Heart right ventricle (tissue), 16 donors: ENCODE measurements at regions not wholly inside any gene's neighbourhood (a gene's known extent, or its start where the extent isn't known, plus 50 kb on each side); places are given as distances from the start of the nearest gene placed in this dataset.
A peak's percentile ranks its signal among the peaks of the same experiment; 100 is the strongest.

Experiments
- ATAC-seq, 8 donors: fragments of 200-7000 bp; cut with Tn5 transposase; one replicate each; pipeline ENCODE4 v1.9.1; 2020; ENCODE audit warnings: mild to moderate bottlenecking in 8 of 8, moderate library complexity in 8 of 8, moderate number of reproducible peaks in 1 of 8
- DNase-seq, 2 donors: peaks; one replicate each; pipeline ENCODE4 v3.0.0-alpha.2; 2020
- H3K27ac ChIP-seq, 10 donors: fragments of 200-600 bp; sonication (generic) in 2 of 10; one replicate each; pipeline versions ENCODE4 v1.5.0 to v1.8.0; 2020 to 2022; ENCODE audit warnings: mild to moderate bottlenecking in 3 of 10
- H3K27me3 ChIP-seq, 7 donors: fragments of 200-600 bp; one replicate each; pipeline ENCODE4 v1.8.0; 2021 to 2022; ENCODE audit warnings: mild to moderate bottlenecking in 2 of 7
- H3K36me3 ChIP-seq, 9 donors: fragments of 200-600 bp; sonication (generic) in 1 of 9; one replicate each; pipeline versions ENCODE4 v1.5.0 to v1.8.0; 2020 to 2022; ENCODE audit warnings: mild to moderate bottlenecking in 2 of 9
- H3K4me1 ChIP-seq, 9 donors: fragments of 200-600 bp; sonication (generic) in 1 of 9; one replicate each; pipeline versions ENCODE4 v1.5.0 to v1.8.0; 2020 to 2022; ENCODE audit warnings: mild to moderate bottlenecking in 4 of 9
- H3K4me3 ChIP-seq, 10 donors: fragments of 200-600 bp; sonication (generic) in 2 of 10; one replicate each; pipeline versions ENCODE4 v1.5.0 to v1.8.0; 2020 to 2022; ENCODE audit warnings: mild to moderate bottlenecking in 7 of 10, moderate library complexity in 2 of 10
- H3K9me3 ChIP-seq, 11 donors: fragments of 200-600 bp in 10 of 11; sonication (generic) in 2 of 11; one replicate each; pipeline versions ENCODE4 v1.5.0 to v1.8.0; 2013 to 2022; ENCODE audit warnings: mild to moderate bottlenecking in 2 of 11, control low read depth in 1 of 11, moderate library complexity in 1 of 11
- WGBS, 2 donors: extraction: QIAGEN DNeasy Blood & Tissue Kit; methylation state at CpG; one replicate each; pipeline ENCODE4 v1.1.7; 2013; ENCODE audit warnings: inconsistent platforms in 1 of 2; 5-methylcytosine and 5-hydroxymethylcytosine counted together
- intact Hi-C, 10 donors: fragments of 100-400 bp; cut with DNase I; formaldehyde crosslinking; loops; one replicate each; pipeline versions ENCODE4 v1.11.1 to v1.14.2; 2022
- TF ChIP-seq, protein P1 (sequence below), 9 donors: fragments of 200-600 bp; sonication (generic) in 2 of 9; IDR thresholded peaks; one replicate each; pipeline versions ENCODE4 v1.5.0 to v1.8.0; 2021 to 2022; ENCODE audit warnings: antibody characterized with exemption in 9 of 9, mild to moderate bottlenecking in 5 of 9, moderate library complexity in 1 of 9
- donor health status: Arrhythmogenic right ventricular cardiomyopathy.
- donor health status: ischemic (EF 13 %, LVEDD 7.1; RV severe dilation, severe dysfunction).
- donor health status: healthy with polysubstance abuse.
- donor health status: DM: no; HTN: yes; CAD: no.
- donor health status: DM: no; HTN: no; CAD: no.
- donor health status: ischemic (EF 25% LVEDD 6.9; RV normal size, moderate dysfunction).
- donor health status: ischemic (EF 25% LVEDD 5.7; RV mildly dilated, moderate dysfunction).
- donor health status: healthy.
- donor health status: DM: yes; HTN: yes; CAD: no.
- donor health status: Ischemic cardiomyopathy.
- donor health status: ischemic (EF 35%, LVEDD 5.7; RV mildly dilated, moderate dysfunction).
- donor health status: nonischemic (EF 11% LVEDD 7.7; RV severe dilation, severe dysfunction).
- donor health status: DM: yes; HTN: yes; CAD: no.
- donor health status: PGD.
- donor health status: ischemic (EF 29% LVEDD 5.4; RV normal size, mild dysfunction).
- donor health status: nonischemic (EF 23%, LVEDD 6.1; RV moderate dilation, normal function).

DNA sequence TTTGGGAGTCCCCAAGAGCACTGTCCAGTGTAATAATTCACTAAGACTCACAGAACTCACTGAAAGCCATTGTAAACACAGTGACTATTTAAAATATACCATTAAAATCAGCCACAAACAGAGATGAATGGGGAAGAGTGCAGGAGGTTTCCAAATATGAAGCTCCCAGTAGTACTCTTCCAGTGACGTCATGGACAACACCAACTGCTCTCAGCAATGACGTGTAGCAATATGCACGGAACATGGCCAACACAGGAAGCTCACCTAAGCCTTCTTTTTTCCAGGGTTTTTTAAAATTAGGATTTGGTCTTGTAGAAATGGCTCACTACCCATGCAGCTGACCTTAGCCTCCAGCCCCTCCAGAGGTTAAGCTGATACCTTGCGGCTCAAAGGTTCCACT lies 1224.1 kb upstream of the CADM2 start:
- intact Hi-C loops = no loop called here
- TF ChIP-seq, protein P1, sequence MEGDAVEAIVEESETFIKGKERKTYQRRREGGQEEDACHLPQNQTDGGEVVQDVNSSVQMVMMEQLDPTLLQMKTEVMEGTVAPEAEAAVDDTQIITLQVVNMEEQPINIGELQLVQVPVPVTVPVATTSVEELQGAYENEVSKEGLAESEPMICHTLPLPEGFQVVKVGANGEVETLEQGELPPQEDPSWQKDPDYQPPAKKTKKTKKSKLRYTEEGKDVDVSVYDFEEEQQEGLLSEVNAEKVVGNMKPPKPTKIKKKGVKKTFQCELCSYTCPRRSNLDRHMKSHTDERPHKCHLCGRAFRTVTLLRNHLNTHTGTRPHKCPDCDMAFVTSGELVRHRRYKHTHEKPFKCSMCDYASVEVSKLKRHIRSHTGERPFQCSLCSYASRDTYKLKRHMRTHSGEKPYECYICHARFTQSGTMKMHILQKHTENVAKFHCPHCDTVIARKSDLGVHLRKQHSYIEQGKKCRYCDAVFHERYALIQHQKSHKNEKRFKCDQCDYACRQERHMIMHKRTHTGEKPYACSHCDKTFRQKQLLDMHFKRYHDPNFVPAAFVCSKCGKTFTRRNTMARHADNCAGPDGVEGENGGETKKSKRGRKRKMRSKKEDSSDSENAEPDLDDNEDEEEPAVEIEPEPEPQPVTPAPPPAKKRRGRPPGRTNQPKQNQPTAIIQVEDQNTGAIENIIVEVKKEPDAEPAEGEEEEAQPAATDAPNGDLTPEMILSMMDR (IDR thresholded peaks at IDR 0.05) = no peak
- ATAC-seq (no peak), DNase-seq (no peak)
- Histone ChIP-seq H3K9me3 (peaks cover 0 to 9% (median 0%) of the 10 kb centered on the region in 11 donors), H3K27ac (no peak overlapping the region), H3K27me3 (no peaks in the 10 kb centered on the region), H3K4me3 (no peak overlapping the region), H3K36me3 (no peaks in the 10 kb centered on the region), H3K4me1 (no peaks in the 10 kb centered on the region)
- 73 to 89% methylated on average over 4 of the region's 4 CpGs for WGBS, 2 donors

DNA sequence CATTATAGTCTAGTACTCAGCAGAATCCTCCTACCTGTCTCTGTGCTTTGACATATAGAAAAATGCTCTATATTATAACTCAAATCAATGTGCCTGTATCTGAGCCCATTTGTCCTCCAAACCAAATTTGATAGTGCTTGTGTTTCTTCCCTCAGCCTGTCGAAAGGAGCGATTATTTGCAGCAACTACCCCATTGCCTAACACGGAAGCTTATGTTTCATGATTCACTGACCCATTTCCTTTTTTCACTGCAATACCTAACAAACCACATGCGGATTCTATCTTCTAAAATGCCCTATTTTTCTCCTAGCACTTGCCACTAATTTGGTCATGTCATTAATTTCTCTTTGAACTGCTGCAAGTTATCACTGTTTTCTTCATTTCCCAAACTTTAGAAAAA lies 1220.6 kb upstream of the CADM2 start:
- ATAC-seq = no peak
- 71 to 79% methylated on average over 4 of the region's 4 CpGs for WGBS, 2 donors

DNA sequence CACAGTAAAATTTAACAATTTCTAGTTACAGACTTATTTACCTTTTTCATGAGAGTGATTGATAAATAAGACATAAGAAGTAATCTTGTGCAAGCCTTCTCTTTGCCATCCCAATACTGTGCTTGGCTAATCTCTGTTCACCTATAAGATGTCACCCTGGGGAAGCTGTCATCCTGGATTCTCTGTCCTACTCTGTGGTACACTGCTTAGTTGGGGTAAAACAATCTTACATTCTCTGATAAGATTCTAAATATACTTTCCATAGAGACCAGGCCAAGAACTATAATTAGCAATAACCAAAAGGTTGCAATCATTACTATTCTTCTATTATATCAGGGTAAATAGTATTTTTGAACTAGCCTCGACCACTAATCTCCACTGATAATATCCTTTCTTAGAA lies 1218.3 kb upstream of the CADM2 start:
- Histone ChIP-seq H3K4me1 (no peaks in the 10 kb centered on the region), H3K4me3 (no peak overlapping the region), H3K27me3 (no peaks in the 10 kb centered on the region), H3K9me3 (peaks cover 0 to 6% (median 0%) of the 10 kb centered on the region in 11 donors), H3K36me3 (no peaks in the 10 kb centered on the region), H3K27ac (no peak overlapping the region)
- ATAC-seq = peak in 5 of 8 donors; percentile 34 to 88 (median 75)
- 19 to 30% methylated on average over 1 of the region's 1 CpG for WGBS, 2 donors
- TF ChIP-seq, protein P1 (IDR thresholded peaks at IDR 0.05) = no peak
- DNase-seq = no peak
- intact Hi-C loops = no loop called here

More for the DNA sequence above, 1220.6 kb upstream of the CADM2 start:
- TF ChIP-seq, protein P1 (IDR thresholded peaks at IDR 0.05) = no peak
- H3K27me3 ChIP-seq = no peaks in the 10 kb centered on the region
- H3K9me3 ChIP-seq = no peaks in the 10 kb centered on the region
- no peak overlapping the region for H3K4me3 ChIP-seq
- DNase-seq = no peak
- intact Hi-C loops = no loop called here
- H3K36me3 ChIP-seq = no peaks in the 10 kb centered on the region
- no peaks in the 10 kb centered on the region for H3K4me1 ChIP-seq
- no peak overlapping the region for H3K27ac ChIP-seq

DNA sequence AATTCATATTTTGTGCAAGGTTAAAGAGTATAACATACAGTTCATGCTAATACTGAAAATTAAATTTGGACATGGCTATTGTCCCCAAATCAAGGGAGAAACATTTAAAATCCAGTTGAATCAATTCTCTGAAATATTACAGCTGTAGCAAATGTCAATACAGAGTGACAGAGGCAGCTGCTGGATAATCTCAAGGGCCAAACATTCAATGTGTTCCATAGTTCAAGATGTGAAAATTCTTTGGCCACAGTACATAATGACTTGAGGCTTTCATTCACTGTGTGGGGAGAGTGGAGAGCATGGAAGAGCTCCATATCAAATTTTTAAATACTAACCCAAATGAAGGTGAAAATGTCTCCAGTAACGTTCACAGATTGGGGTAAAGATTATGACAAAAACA lies 1192.8 kb upstream of the CADM2 start:
- no peak for ATAC-seq
- Histone ChIP-seq H3K27me3 (no peaks in the 10 kb centered on the region), H3K36me3 (no peaks in the 10 kb centered on the region), H3K9me3 (peaks cover 0 to 19% (median 0%) of the 10 kb centered on the region in 11 donors), H3K27ac (no peak overlapping the region), H3K4me1 (no peaks in the 10 kb centered on the region), H3K4me3 (no peak overlapping the region)
- no peak for DNase-seq
- intact Hi-C loops = no loop called here
- WGBS, 2 donors = 46 to 52% methylated on average over 1 of the region's 1 CpG
- TF ChIP-seq, protein P1 (IDR thresholded peaks at IDR 0.05) = no peak
